ENCODE measurements at regions not wholly inside any gene's neighbourhood (a gene's known extent, or its start where the extent isn't known, plus 50 kb on each side); places are given as distances from the start of the nearest gene placed in this dataset.
"Not testable (repeated sequence)": the region's sequence is repeated elsewhere in the genome, so short reads cannot be mapped to it uniquely, and the experiment has no call there.

- not testable (repeated sequence) for H3K79me2 ChIP-seq (replicated peaks; ENCODE audit: insufficient read depth, low read length); H3K4me3 ChIP-seq (ENCODE audit: low read length); H3K9me2 ChIP-seq (ENCODE audit: insufficient read depth, low read length); H3K4me2 ChIP-seq (ENCODE audit: low read length); H3K27ac ChIP-seq (ENCODE audit: low read length); H3K36me3 ChIP-seq (ENCODE audit: insufficient read depth, low read length); H3K27me3 ChIP-seq (ENCODE audit: insufficient read depth, low read depth, low read length); H3K9me3 ChIP-seq (ENCODE audit: low read length); H4K20me1 ChIP-seq (ENCODE audit: insufficient read depth); H3F3A ChIP-seq (ENCODE audit: insufficient read depth, low read length, poor library complexity, severe bottlenecking); H3K9ac ChIP-seq (ENCODE audit: low read length); H2AFZ ChIP-seq (ENCODE audit: low read depth, low read length)
Measured at GRCh38 chr4:4004702-4005101, 222.0 kb downstream of the OTOP1 start.

GRCh38 chr4:4006356-4006755, 220.4 kb downstream of the OTOP1 start:
- H3K27me3 ChIP-seq (ENCODE audit: insufficient read depth, low read depth, low read length); H2AFZ ChIP-seq (ENCODE audit: low read depth, low read length); H3K9me2 ChIP-seq (ENCODE audit: insufficient read depth, low read length); H3K9ac ChIP-seq (ENCODE audit: low read length); H3F3A ChIP-seq (ENCODE audit: insufficient read depth, low read length, poor library complexity, severe bottlenecking); H3K9me3 ChIP-seq (ENCODE audit: low read length); H4K20me1 ChIP-seq (ENCODE audit: insufficient read depth); H3K27ac ChIP-seq (ENCODE audit: low read length); H3K79me2 ChIP-seq (replicated peaks; ENCODE audit: insufficient read depth, low read length); H3K4me2 ChIP-seq (ENCODE audit: low read length); H3K36me3 ChIP-seq (ENCODE audit: insufficient read depth, low read length); H3K4me3 ChIP-seq (ENCODE audit: low read length): not testable (repeated sequence)

GRCh38 chr4:4019071-4019470, 207.7 kb downstream of the OTOP1 start:
- H3K4me3 ChIP-seq (ENCODE audit: low read length); H2AFZ ChIP-seq (ENCODE audit: low read depth, low read length): not testable (repeated sequence)

GRCh38 chr4:4021161-4021560, 205.6 kb downstream of the OTOP1 start:
- not testable (repeated sequence) for H3K9me3 ChIP-seq (ENCODE audit: low read length); H3K9ac ChIP-seq (ENCODE audit: low read length); H4K20me1 ChIP-seq (ENCODE audit: insufficient read depth); H3K36me3 ChIP-seq (ENCODE audit: insufficient read depth, low read length); H3K9me2 ChIP-seq (ENCODE audit: insufficient read depth, low read length); H2AFZ ChIP-seq (ENCODE audit: low read depth, low read length); H3K4me3 ChIP-seq (ENCODE audit: low read length); H3K79me2 ChIP-seq (replicated peaks; ENCODE audit: insufficient read depth, low read length); H3F3A ChIP-seq (ENCODE audit: insufficient read depth, low read length, poor library complexity, severe bottlenecking); H3K27me3 ChIP-seq (ENCODE audit: insufficient read depth, low read depth, low read length); H3K4me2 ChIP-seq (ENCODE audit: low read length); H3K27ac ChIP-seq (ENCODE audit: low read length)

More at GRCh38 chr4:4019071-4019470, 207.7 kb downstream of the OTOP1 start:
- H3K4me2 ChIP-seq (ENCODE audit: low read length); H4K20me1 ChIP-seq (ENCODE audit: insufficient read depth); H3K79me2 ChIP-seq (replicated peaks; ENCODE audit: insufficient read depth, low read length); H3K27ac ChIP-seq (ENCODE audit: low read length); H3K9me3 ChIP-seq (ENCODE audit: low read length); H3K9me2 ChIP-seq (ENCODE audit: insufficient read depth, low read length); H3F3A ChIP-seq (ENCODE audit: insufficient read depth, low read length, poor library complexity, severe bottlenecking); H3K36me3 ChIP-seq (ENCODE audit: insufficient read depth, low read length); H3K9ac ChIP-seq (ENCODE audit: low read length); H3K27me3 ChIP-seq (ENCODE audit: insufficient read depth, low read depth, low read length): not testable (repeated sequence)

- not testable (repeated sequence) for H3K4me3 ChIP-seq (ENCODE audit: low read length); H2AFZ ChIP-seq (ENCODE audit: low read depth, low read length); H3K4me2 ChIP-seq (ENCODE audit: low read length); H4K20me1 ChIP-seq (ENCODE audit: insufficient read depth); H3K27me3 ChIP-seq (ENCODE audit: insufficient read depth, low read depth, low read length); H3F3A ChIP-seq (ENCODE audit: insufficient read depth, low read length, poor library complexity, severe bottlenecking); H3K9ac ChIP-seq (ENCODE audit: low read length); H3K36me3 ChIP-seq (ENCODE audit: insufficient read depth, low read length); H3K27ac ChIP-seq (ENCODE audit: low read length); H3K9me2 ChIP-seq (ENCODE audit: insufficient read depth, low read length); H3K9me3 ChIP-seq (ENCODE audit: low read length); H3K79me2 ChIP-seq (replicated peaks; ENCODE audit: insufficient read depth, low read length)
Measured at GRCh38 chr4:4026708-4027107, 200.0 kb downstream of the OTOP1 start.

GRCh38 chr4:4028752-4029151, 198.0 kb downstream of the OTOP1 start:
- H3K4me3 ChIP-seq (ENCODE audit: low read length); H4K20me1 ChIP-seq (ENCODE audit: insufficient read depth); H2AFZ ChIP-seq (ENCODE audit: low read depth, low read length); H3K9ac ChIP-seq (ENCODE audit: low read length); H3K9me2 ChIP-seq (ENCODE audit: insufficient read depth, low read length); H3K27ac ChIP-seq (ENCODE audit: low read length); H3K36me3 ChIP-seq (ENCODE audit: insufficient read depth, low read length); H3K79me2 ChIP-seq (replicated peaks; ENCODE audit: insufficient read depth, low read length); H3F3A ChIP-seq (ENCODE audit: insufficient read depth, low read length, poor library complexity, severe bottlenecking); H3K27me3 ChIP-seq (ENCODE audit: insufficient read depth, low read depth, low read length); H3K9me3 ChIP-seq (ENCODE audit: low read length); H3K4me2 ChIP-seq (ENCODE audit: low read length): not testable (repeated sequence)

- not testable (repeated sequence) for H3K4me3 ChIP-seq (ENCODE audit: low read length); H3K27me3 ChIP-seq (ENCODE audit: insufficient read depth, low read depth, low read length); H3K36me3 ChIP-seq (ENCODE audit: insufficient read depth, low read length); H4K20me1 ChIP-seq (ENCODE audit: insufficient read depth); H3K9ac ChIP-seq (ENCODE audit: low read length); H3F3A ChIP-seq (ENCODE audit: insufficient read depth, low read length, poor library complexity, severe bottlenecking); H3K27ac ChIP-seq (ENCODE audit: low read length); H3K9me2 ChIP-seq (ENCODE audit: insufficient read depth, low read length); H3K79me2 ChIP-seq (replicated peaks; ENCODE audit: insufficient read depth, low read length); H2AFZ ChIP-seq (ENCODE audit: low read depth, low read length); H3K9me3 ChIP-seq (ENCODE audit: low read length); H3K4me2 ChIP-seq (ENCODE audit: low read length)
Measured at GRCh38 chr4:4030509-4030908, 196.2 kb downstream of the OTOP1 start.

- not testable (repeated sequence) for H3K4me3 ChIP-seq (ENCODE audit: low read length); H3K9me3 ChIP-seq (ENCODE audit: low read length); H2AFZ ChIP-seq (ENCODE audit: low read depth, low read length); H3K79me2 ChIP-seq (replicated peaks; ENCODE audit: insufficient read depth, low read length); H3F3A ChIP-seq (ENCODE audit: insufficient read depth, low read length, poor library complexity, severe bottlenecking); H3K27me3 ChIP-seq (ENCODE audit: insufficient read depth, low read depth, low read length); H3K9me2 ChIP-seq (ENCODE audit: insufficient read depth, low read length); H4K20me1 ChIP-seq (ENCODE audit: insufficient read depth); H3K27ac ChIP-seq (ENCODE audit: low read length); H3K4me2 ChIP-seq (ENCODE audit: low read length); H3K36me3 ChIP-seq (ENCODE audit: insufficient read depth, low read length); H3K9ac ChIP-seq (ENCODE audit: low read length)
Measured at GRCh38 chr4:4031446-4032135, 195.1 kb downstream of the OTOP1 start.
